ENCODE measurements at regions not wholly inside any gene's neighbourhood (a gene's known extent, or its start where the extent isn't known, plus 50 kb on each side); places are given as distances from the start of the nearest gene placed in this dataset.
"Not testable (repeated sequence)": the region's sequence is repeated elsewhere in the genome, so short reads cannot be mapped to it uniquely, and the experiment has no call there.

DNA sequence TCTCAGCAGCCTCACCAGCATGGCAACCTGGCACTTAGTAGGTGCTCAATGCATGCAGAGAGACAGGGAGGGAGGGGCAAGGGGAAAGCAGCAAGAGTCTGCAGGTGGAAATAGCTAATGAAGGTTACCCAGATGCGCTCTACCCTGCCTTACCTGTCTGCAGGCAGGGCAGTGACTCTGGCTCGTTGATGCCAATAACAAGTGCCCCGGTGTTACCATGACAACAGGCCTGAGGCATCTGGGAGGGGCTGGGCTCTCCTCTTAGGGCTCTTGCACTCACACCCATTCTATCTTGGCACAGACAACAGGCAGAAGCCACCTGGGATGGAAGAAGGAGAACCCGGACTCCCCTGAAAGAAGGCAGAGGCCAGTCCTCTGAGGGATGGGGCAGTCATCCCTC lies 896.0 kb downstream of the TUBA3C start:
- CTCF ChIA-PET; H3K27me3 ChIP-seq (ENCODE audit: control insufficient read depth in 2 of 2, insufficient read depth in 2 of 2, low read length in 2 of 2); H4K20me1 ChIP-seq (replicated peaks; ENCODE audit: control insufficient read depth, extremely low read depth, insufficient read depth, low read length); H3K9ac ChIP-seq (replicated peaks; ENCODE audit: extremely low read depth, insufficient read depth, low read length); FAIRE-seq; H3K4me1 ChIP-seq (ENCODE audit: control insufficient read depth, extremely low read depth, insufficient read depth, low read length); intact Hi-C loops (cut with micrococcal nuclease); H3K79me2 ChIP-seq (ENCODE audit: control insufficient read depth, insufficient read depth, low read length); H3K36me3 ChIP-seq (ENCODE audit: control insufficient read depth in 2 of 2, extremely low read depth in 1 of 2, insufficient read depth in 2 of 2, low read length in 2 of 2); dilution Hi-C loops (cut with MboI; ENCODE audit: extremely low pct_ligation_motif_present, low sequenced_read_pairs); DNase-seq (ENCODE audit: low read depth, low spot score); H3K4me3 ChIP-seq (replicated peaks in 1 of 3; ENCODE audit: insufficient read depth in 1 of 3, low read depth in 1 of 3, low read length in 3 of 3); H3K9me1 ChIP-seq (replicated peaks; ENCODE audit: control insufficient read depth, extremely low read depth, insufficient read depth, low read length); H2AFZ ChIP-seq (ENCODE audit: low read depth, low read length); BruUV-seq (replicated peaks); H3K27ac ChIP-seq (ENCODE audit: insufficient read depth, low read depth, low read length); H3K9me3 ChIP-seq (replicated peaks; ENCODE audit: control insufficient read depth, insufficient read depth, low read length); POLR2A ChIA-PET; H3K4me2 ChIP-seq (ENCODE audit: insufficient read depth, low read length): not testable (repeated sequence)

GRCh38 chr13:18284040-18284439 lies 897.6 kb downstream of the TUBA3C start:
- H3K27me3 ChIP-seq (ENCODE audit: control insufficient read depth in 2 of 2, insufficient read depth in 2 of 2, low read length in 2 of 2); CTCF ChIA-PET; FAIRE-seq; H3K9me1 ChIP-seq (replicated peaks; ENCODE audit: control insufficient read depth, extremely low read depth, insufficient read depth, low read length); POLR2A ChIA-PET; dilution Hi-C loops (cut with MboI; ENCODE audit: extremely low pct_ligation_motif_present, low sequenced_read_pairs); DNase-seq (ENCODE audit: low read depth, low spot score); H3K36me3 ChIP-seq (ENCODE audit: control insufficient read depth in 2 of 2, extremely low read depth in 1 of 2, insufficient read depth in 2 of 2, low read length in 2 of 2); H4K20me1 ChIP-seq (replicated peaks; ENCODE audit: control insufficient read depth, extremely low read depth, insufficient read depth, low read length); H3K9me3 ChIP-seq (replicated peaks; ENCODE audit: control insufficient read depth, insufficient read depth, low read length); H3K4me2 ChIP-seq (ENCODE audit: insufficient read depth, low read length); H3K9ac ChIP-seq (replicated peaks; ENCODE audit: extremely low read depth, insufficient read depth, low read length); H3K4me3 ChIP-seq (replicated peaks in 1 of 3; ENCODE audit: insufficient read depth in 1 of 3, low read depth in 1 of 3, low read length in 3 of 3); H3K4me1 ChIP-seq (ENCODE audit: control insufficient read depth, extremely low read depth, insufficient read depth, low read length); BruUV-seq (replicated peaks); H2AFZ ChIP-seq (ENCODE audit: low read depth, low read length); H3K27ac ChIP-seq (ENCODE audit: insufficient read depth, low read depth, low read length); H3K79me2 ChIP-seq (ENCODE audit: control insufficient read depth, insufficient read depth, low read length); intact Hi-C loops (cut with micrococcal nuclease): not testable (repeated sequence)

DNA sequence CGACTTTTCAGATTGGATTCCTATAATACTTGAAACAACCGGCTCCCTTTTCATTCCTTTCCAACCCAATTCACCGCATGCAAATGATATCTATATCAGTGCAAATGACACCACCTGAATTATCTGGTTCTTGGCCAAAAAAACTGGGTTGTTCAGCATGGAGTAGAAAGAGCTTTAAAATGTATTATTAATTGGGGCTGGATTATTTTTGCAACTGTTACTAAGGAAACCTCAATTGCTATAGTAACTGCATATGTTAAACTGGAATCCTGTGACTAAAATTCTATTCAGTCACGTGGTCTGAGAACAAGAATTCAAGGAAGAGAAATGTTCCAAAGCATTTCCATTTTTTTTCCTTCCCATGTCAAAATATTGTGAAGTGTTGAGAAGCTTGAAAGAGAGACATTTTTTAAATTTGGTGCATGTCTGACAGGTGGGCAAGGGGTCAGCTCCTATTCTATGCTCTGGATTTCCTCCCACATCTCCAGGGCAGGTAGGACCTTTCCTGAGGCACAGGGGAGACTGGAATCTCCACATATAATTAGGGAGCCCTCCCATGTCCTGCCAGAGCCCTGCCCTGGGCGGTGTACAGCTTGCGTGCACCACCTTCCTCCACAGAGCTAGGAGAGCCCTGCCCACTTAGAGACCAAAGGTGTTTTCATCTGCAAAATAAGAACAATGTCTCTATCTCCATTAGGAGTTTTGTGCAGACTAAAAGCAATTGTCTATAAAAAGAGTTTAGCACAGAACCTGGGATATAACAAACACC lies 899.6 kb downstream of the TUBA3C start:
- H3K9me3 ChIP-seq (replicated peaks; ENCODE audit: control insufficient read depth, insufficient read depth, low read length); H3K79me2 ChIP-seq (ENCODE audit: control insufficient read depth, insufficient read depth, low read length); H3K4me1 ChIP-seq (ENCODE audit: control insufficient read depth, extremely low read depth, insufficient read depth, low read length); BruUV-seq (replicated peaks); intact Hi-C loops (cut with micrococcal nuclease); FAIRE-seq; CTCF ChIA-PET; H3K9me1 ChIP-seq (replicated peaks; ENCODE audit: control insufficient read depth, extremely low read depth, insufficient read depth, low read length); H3K27me3 ChIP-seq (ENCODE audit: control insufficient read depth in 2 of 2, insufficient read depth in 2 of 2, low read length in 2 of 2); dilution Hi-C loops (cut with MboI; ENCODE audit: extremely low pct_ligation_motif_present, low sequenced_read_pairs); POLR2A ChIA-PET; H3K4me2 ChIP-seq (ENCODE audit: insufficient read depth, low read length); H4K20me1 ChIP-seq (replicated peaks; ENCODE audit: control insufficient read depth, extremely low read depth, insufficient read depth, low read length); H3K4me3 ChIP-seq (replicated peaks in 1 of 3; ENCODE audit: insufficient read depth in 1 of 3, low read depth in 1 of 3, low read length in 3 of 3); H3K36me3 ChIP-seq (ENCODE audit: control insufficient read depth in 2 of 2, extremely low read depth in 1 of 2, insufficient read depth in 2 of 2, low read length in 2 of 2); H2AFZ ChIP-seq (ENCODE audit: low read depth, low read length); H3K27ac ChIP-seq (ENCODE audit: insufficient read depth, low read depth, low read length); H3K9ac ChIP-seq (replicated peaks; ENCODE audit: extremely low read depth, insufficient read depth, low read length): not testable (repeated sequence)
- peak; percentile 2 for DNase-seq (ENCODE audit: low read depth, low spot score)

DNA sequence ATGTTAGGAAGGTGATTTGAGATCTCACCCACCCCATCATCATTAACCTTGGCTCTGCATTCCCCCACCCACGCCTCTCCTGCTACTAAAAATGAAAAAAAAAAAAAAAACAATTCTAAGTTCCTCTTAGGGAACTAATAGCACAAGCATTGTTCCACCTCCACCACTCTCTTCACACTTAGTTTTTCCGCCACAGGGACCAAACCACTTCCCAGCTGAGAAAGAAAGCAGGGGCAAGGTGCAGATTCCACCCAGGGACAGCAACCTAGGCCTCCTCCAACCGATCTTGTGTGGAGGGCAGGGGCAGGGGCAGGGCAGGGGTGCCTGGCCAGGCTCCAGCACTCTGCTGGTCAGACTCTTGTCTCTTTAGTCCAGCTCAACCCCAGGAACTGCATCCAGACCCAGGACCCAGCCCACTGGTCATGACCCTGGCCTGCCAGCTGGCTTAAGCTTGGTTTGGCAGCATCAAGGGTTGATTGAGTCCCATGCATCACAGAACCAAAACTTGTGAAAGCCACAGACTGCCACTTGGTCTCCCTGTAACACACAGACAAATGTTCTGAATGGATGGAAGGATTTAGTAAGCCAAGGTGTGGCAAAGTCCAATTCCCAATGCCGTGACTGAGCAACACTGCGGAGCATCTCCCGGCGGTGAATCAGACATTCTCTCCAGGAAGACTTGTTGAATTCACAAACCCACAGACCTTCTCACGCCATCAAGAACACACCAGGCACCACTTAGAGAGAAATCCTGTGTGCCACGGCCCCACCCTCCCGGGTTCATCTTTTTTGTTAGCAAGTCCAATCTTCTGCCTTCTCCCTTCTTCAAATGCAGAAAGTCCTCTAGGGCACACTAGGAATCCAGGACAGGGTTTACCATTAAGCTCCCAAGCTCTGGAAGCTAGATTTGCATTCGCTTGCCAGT lies 900.5 kb downstream of the TUBA3C start:
- H2AFZ ChIP-seq (ENCODE audit: low read depth, low read length); H3K9ac ChIP-seq (replicated peaks; ENCODE audit: extremely low read depth, insufficient read depth, low read length); BruUV-seq (replicated peaks); H3K36me3 ChIP-seq (ENCODE audit: control insufficient read depth in 2 of 2, extremely low read depth in 1 of 2, insufficient read depth in 2 of 2, low read length in 2 of 2); H3K4me2 ChIP-seq (ENCODE audit: insufficient read depth, low read length); FAIRE-seq; CTCF ChIA-PET; H3K9me3 ChIP-seq (replicated peaks; ENCODE audit: control insufficient read depth, insufficient read depth, low read length); H3K79me2 ChIP-seq (ENCODE audit: control insufficient read depth, insufficient read depth, low read length); H3K27me3 ChIP-seq (ENCODE audit: control insufficient read depth in 2 of 2, insufficient read depth in 2 of 2, low read length in 2 of 2); intact Hi-C loops (cut with micrococcal nuclease); H3K9me1 ChIP-seq (replicated peaks; ENCODE audit: control insufficient read depth, extremely low read depth, insufficient read depth, low read length); POLR2A ChIA-PET; H3K4me3 ChIP-seq (replicated peaks in 1 of 3; ENCODE audit: insufficient read depth in 1 of 3, low read depth in 1 of 3, low read length in 3 of 3); DNase-seq (ENCODE audit: low read depth, low spot score); dilution Hi-C loops (cut with MboI; ENCODE audit: extremely low pct_ligation_motif_present, low sequenced_read_pairs); H3K4me1 ChIP-seq (ENCODE audit: control insufficient read depth, extremely low read depth, insufficient read depth, low read length); H4K20me1 ChIP-seq (replicated peaks; ENCODE audit: control insufficient read depth, extremely low read depth, insufficient read depth, low read length); H3K27ac ChIP-seq (ENCODE audit: insufficient read depth, low read depth, low read length): not testable (repeated sequence)
